ENCODE measurements at regions not wholly inside any gene's neighbourhood (a gene's known extent, or its start where the extent isn't known, plus 50 kb on each side); places are given as distances from the start of the nearest gene placed in this dataset.
A peak's percentile ranks its signal among the peaks of the same experiment; 100 is the strongest.

DNA sequence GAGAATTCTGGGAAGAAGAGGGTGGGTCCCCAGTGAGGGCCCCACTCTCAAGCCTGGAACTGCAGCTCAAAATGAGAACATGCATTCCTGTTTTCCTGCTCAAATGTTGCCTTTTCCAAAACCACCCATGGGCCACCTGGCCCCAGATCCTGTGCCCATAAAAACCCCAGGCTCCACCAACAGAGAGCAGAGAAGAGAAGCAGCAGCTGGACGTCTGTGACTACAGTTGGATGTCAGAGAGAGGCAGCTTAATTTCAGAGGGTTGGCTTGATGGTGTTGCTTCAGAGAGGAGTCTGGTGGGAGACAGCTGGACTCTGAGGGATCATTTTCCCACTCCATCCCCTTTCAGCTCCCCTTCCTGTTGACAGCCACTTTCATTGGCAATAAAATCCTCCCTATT lies 256.4 kb downstream of the FZD1 start:
- DNase-seq (ENCODE audit: low read depth): no peak

GRCh38 chr7:91526404-91526803 lies 262.2 kb downstream of the FZD1 start:
- DNase-seq (ENCODE audit: low read depth): no peak

DNA sequence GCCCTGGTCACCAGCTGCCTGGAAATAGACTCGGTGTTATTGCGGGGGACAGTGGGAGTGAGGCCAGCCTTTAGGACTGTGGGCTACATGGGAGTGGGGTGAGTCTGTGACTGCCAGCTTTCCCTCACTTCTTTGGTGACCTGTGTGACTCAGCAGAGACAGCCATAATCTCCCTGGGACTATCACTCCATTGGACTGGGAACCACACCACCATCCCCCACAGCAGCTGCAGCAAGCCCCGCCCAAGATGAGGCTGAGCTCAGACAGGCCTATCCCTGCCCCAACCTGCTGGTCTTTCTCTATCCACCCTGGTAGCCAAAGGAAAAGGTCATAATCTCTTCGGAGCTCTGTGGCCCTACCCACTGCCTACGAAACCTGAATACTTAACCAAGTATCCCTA lies 263.2 kb downstream of the FZD1 start:
- no peak for DNase-seq (ENCODE audit: low read depth)

DNA sequence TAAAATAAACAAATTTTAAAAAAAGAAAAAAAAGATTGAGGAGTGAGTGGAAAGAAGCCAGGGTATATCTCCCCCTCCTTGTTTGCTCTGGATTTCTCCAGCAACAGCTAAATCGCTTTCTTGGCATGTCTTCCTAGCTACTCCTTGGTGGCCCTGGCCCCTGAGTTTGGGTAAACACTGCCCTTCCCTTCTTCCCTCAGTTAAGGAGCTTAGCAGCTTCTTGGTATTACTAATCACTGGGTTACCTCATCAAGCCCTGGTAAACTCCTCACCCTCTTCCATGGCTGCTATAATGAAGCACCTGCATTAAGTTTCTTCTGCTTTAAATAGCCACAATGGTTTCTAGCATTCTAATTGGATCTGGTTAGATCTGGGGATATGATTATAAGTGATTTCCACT lies 269.8 kb downstream of the FZD1 start:
- no peak for DNase-seq (ENCODE audit: low read depth)

- no peak for DNase-seq (ENCODE audit: low read depth)
These were observed 273.3 kb downstream of the FZD1 start for GRCh38 chr7:91537260-91538152.

- no peak for DNase-seq (ENCODE audit: low read depth)
These were observed 277.4 kb downstream of the FZD1 start for GRCh38 chr7:91541641-91542040.

- DNase-seq (ENCODE audit: low read depth): no peak
These were observed 279.4 kb downstream of the FZD1 start for GRCh38 chr7:91543646-91544045.

DNA sequence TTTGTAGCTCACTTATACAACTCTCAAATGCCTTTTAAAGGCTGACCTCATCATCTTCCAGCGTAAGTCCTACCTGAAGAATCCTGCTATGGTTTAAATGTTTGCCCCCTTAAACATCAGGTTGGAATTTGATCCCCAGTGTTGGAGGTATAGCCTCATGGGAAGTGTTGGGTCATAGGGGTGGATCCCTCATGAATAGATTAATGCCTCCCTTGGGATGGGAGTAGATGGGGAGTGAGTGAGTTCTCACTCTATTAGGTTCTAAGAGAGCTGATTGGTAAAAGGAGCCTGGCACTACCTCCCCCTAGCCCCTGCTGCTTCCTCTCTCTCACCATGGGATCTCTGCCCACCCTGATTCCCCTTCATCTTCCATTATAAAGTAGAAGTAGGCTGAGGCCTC lies 285.6 kb downstream of the FZD1 start:
- DNase-seq (ENCODE audit: low read depth): no peak

DNA sequence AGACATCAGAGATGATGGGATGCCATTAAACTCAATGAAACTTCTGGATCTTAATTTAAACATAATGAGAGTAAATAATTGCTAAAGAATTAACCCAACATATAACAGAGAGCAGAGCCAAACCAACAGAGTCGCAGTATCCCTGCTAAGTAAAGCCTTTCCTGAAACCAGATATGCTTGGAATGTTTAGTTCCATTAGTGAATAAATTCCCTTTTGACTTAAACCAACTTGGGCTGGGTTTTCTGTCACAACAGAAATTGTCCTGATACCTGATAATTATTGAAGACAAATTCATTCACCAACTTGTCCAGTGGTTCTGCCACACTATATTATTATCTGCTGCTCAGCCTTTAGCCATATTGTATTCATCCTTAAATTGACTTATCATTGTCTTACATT lies 286.7 kb downstream of the FZD1 start:
- no peak for DNase-seq (ENCODE audit: low read depth)

- DNase-seq (ENCODE audit: low read depth): no peak
These were observed 287.3 kb downstream of the FZD1 start for GRCh38 chr7:91551377-91552175.

GRCh38 chr7:91553410-91553895 lies 289.2 kb downstream of the FZD1 start:
- no peak for DNase-seq (ENCODE audit: low read depth)

DNA sequence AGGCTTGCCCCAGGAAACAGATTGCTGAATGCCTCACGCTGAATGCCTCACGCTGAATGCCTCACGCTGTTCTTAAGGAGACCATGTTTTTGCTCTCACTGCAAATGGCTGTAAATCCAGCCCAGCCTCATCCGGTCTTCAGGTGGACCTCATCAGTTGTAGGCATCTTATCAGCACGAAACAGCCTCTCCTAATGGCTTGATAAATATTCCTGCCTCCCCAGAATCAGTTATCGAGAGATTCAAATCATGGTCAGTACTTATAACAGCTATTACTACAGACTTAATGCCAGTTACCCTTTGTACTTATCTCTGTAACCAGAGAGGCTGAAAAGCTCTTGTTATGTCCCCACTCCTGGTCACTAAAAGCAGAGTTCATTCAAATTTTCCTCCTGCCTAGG lies 290.6 kb downstream of the FZD1 start:
- no peak for DNase-seq (ENCODE audit: low read depth)

DNA sequence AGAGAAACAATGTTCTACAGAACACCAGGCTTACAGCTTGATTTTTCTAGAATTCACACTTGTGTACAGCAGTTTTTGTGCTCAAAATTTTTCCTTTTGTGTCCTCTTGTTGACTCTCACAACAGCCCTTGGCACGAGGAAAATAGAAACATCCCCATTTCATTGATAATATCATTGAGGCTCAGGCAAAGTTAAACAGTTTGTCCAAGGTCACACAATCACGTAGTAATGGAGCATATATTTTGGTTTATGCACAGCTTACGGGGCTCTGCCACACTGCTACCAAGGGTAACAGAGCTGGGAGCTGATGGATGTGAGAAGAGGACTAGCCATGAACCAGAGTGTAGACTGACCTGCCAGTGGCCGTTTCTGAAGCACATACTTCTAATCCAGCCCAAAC lies 292.0 kb downstream of the FZD1 start:
- no peak for DNase-seq (ENCODE audit: low read depth)

DNA sequence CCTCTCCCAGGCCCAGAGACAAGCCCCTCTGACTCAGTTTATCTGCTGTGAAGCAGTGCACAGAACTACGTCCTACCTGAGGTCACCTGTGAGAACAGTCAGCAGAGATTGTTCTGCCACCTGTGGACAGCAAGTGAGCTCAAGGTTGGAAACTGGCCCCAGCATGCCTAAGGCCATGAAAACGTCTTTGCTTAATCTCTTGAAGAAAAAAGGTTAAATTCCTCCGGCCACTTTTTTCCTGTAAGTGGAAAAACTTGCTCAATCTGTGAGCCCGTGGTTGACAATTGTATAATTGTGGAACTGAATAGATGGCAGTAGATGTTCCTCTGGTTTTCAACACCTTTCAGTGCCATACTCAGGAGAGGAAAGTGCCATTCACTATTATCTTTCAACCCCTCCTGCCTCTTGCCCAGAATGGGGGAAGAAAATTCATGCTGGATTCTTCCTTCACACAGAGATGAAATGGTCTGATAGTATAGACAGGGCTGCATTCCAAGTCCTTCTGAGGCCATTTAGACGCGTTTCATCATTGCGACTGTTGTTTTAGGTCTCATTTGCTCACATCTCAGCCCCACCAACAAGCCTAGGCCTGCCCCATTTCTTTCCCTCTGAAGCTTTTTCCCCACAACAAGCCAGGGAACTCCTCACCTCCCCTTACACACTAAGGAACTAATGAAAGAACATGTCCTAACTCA lies 292.9 kb downstream of the FZD1 start:
- no peak for DNase-seq (ENCODE audit: low read depth)

DNA sequence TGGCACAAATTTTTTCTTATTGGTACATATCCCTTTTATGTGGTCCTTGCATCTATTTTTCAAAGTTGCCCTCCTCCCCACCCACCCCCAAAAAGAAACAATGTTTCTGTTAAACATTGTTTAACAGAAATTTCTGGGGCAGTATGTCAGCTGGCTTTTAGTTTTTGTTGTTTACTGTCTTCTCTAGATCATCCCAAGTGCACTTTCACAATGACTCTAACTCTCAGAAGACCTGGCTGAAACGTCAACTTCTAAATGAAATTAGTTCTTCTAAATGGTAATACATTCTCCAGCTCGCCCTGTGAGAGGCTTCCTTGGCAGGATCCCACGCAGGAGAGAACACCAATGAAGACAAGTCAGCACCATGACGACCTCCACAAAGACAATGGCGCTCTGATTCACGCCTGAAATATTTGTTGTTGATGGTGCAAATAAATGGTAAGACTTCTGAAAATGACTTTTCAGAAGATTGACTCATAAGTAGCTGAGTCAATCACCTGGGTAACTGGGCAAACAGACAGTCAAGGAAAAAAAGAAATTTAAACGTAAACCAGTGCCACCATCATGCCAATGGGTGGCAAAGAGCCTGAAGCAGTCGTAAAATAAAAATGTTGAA lies 293.7 kb downstream of the FZD1 start:
- DNase-seq (ENCODE audit: low read depth): peak; percentile 68

DNA sequence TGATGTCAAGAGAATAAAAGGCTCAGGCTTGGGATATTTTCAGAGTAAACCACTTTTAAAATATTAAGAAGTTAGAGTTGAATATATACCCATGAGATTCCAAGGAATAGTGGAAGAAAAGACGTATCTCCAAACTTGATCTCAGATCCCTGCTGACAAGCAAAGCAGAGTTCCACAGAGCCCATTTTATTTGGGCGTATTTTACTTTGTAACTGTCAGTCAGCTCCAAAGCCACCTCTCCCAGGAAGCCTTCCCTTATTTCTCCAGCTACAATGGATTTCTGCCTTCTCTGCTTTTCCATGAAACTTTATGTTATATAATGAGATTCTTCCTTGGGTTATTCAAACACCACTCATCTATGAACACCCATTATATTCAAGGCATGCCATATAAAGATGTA lies 295.7 kb downstream of the FZD1 start:
- DNase-seq (ENCODE audit: low read depth): no peak

- no peak for DNase-seq (ENCODE audit: low read depth)
These were observed 299.9 kb downstream of the FZD1 start for GRCh38 chr7:91564101-91564500.

GRCh38 chr7:91564541-91564940 lies 300.3 kb downstream of the FZD1 start:
- DNase-seq (ENCODE audit: low read depth): no peak

- no peak for DNase-seq (ENCODE audit: low read depth)
These were observed 301.5 kb downstream of the FZD1 start for GRCh38 chr7:91565499-91566401.

GRCh38 chr7:91566402-91566732 lies 302.1 kb downstream of the FZD1 start:
- no peak for DNase-seq (ENCODE audit: low read depth)
